ENCODE measurements at regions not wholly inside any gene's neighbourhood (a gene's known extent, or its start where the extent isn't known, plus 50 kb on each side); places are given as distances from the start of the nearest gene placed in this dataset.

GRCh38 chr2:226619707-226620106, 179.9 kb downstream of the IRS1 start:
- Histone ChIP-seq H3K36me3 (no peaks in the 10 kb centered on the region), H3K4me1 (no peaks in the 10 kb centered on the region), H3K27me3 (no peaks in the 10 kb centered on the region), H3K27ac (no peak overlapping the region), H3K4me3 (no peak overlapping the region), H3K9me3 (no peaks in the 10 kb centered on the region)
- intact Hi-C loops (cut with DNase I), result no loop called here
- DNase-seq, result no peak
- 95 to 99% (median 96%) methylated on average over 3 of the region's 3 CpGs for WGBS, 4 donors
- no peak for ATAC-seq
- TF ChIP-seq, protein P1, sequence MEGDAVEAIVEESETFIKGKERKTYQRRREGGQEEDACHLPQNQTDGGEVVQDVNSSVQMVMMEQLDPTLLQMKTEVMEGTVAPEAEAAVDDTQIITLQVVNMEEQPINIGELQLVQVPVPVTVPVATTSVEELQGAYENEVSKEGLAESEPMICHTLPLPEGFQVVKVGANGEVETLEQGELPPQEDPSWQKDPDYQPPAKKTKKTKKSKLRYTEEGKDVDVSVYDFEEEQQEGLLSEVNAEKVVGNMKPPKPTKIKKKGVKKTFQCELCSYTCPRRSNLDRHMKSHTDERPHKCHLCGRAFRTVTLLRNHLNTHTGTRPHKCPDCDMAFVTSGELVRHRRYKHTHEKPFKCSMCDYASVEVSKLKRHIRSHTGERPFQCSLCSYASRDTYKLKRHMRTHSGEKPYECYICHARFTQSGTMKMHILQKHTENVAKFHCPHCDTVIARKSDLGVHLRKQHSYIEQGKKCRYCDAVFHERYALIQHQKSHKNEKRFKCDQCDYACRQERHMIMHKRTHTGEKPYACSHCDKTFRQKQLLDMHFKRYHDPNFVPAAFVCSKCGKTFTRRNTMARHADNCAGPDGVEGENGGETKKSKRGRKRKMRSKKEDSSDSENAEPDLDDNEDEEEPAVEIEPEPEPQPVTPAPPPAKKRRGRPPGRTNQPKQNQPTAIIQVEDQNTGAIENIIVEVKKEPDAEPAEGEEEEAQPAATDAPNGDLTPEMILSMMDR (IDR thresholded peaks at IDR 0.05), result no peak
- no peak for TF ChIP-seq POLR2A (IDR thresholded peaks at IDR 0.05)

DNA sequence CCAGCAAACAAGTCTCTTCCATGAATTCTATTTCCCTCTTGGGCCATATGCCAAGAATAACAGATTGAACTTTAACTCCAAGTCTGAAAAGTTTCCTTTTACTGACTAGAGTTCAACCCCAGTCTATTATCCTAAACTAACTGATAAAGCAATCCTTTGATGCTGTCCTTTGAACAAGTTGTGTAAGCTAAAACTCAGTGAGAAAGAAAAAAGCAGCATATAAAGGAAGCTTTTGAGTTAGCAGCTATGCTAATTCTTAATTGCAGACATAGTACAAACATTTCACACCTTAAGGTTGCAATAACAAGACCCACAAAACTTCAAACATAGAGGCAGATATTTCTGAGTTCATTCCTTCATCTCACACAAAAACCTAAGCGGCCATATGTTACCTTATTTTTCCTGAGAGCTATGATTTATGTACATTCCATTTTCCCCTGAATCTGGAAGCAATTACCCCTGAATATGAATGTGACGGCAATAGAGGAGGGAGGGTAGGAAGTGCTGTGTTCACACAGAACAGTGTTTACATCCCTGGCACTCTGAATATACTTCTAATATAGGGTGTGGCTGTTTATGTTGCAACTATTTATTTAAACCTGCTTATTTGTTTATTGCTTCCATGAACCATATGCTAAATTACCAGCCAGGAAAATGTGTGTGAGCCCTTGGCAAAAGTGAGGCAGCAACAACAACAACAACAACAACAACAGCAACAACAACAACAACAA, 180.6 kb downstream of the IRS1 start:
- H3K27ac ChIP-seq, result no peak overlapping the region
- H3K4me3 ChIP-seq, result no peak overlapping the region
- no peaks in the 10 kb centered on the region for H3K36me3 ChIP-seq
- no peak for ATAC-seq
- H3K9me3 ChIP-seq, result no peaks in the 10 kb centered on the region
- intact Hi-C loops (cut with DNase I), result no loop called here
- no peaks in the 10 kb centered on the region for H3K4me1 ChIP-seq
- TF ChIP-seq, protein P1 (IDR thresholded peaks at IDR 0.05), result no peak
- TF ChIP-seq POLR2A (IDR thresholded peaks at IDR 0.05), result no peak
- no peak for DNase-seq
- H3K27me3 ChIP-seq, result no peaks in the 10 kb centered on the region
- 78 to 85% (median 82%) methylated on average over 2 of the region's 2 CpGs for WGBS, 4 donors

DNA sequence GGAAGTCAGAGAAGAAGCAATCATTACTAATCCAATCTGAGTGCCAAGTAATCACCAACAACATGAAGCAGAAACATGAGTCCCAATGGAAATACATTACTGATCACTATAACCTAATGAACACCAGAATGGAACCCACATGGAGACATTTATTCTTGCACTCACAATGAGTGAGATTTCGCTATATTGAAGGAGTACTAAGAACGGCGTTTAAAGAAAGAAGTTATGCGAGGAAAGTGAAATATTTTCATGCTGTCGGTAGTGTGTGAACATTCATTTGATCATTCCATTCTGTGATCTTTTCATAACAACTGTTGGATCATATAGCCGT, 181.1 kb downstream of the IRS1 start:
- H3K36me3 ChIP-seq, result no peaks in the 10 kb centered on the region
- H3K4me3 ChIP-seq, result no peak overlapping the region
- H3K4me1 ChIP-seq, result no peaks in the 10 kb centered on the region
- TF ChIP-seq, protein P1 (IDR thresholded peaks at IDR 0.05), result no peak
- no peak for TF ChIP-seq POLR2A (IDR thresholded peaks at IDR 0.05)
- no peak overlapping the region for H3K27ac ChIP-seq
- intact Hi-C loops (cut with DNase I), result no loop called here
- DNase-seq (no peak), ATAC-seq (no peak)
- no peaks in the 10 kb centered on the region for H3K9me3 ChIP-seq
- no peaks in the 10 kb centered on the region for H3K27me3 ChIP-seq
- 74 to 79% (median 79%) methylated on average over 6 of the region's 6 CpGs for WGBS, 4 donors

GRCh38 chr2:226615891-226616290, 183.7 kb downstream of the IRS1 start:
- H3K4me3 ChIP-seq, result no peak overlapping the region
- no peaks in the 10 kb centered on the region for H3K27me3 ChIP-seq
- H3K4me1 ChIP-seq, result no peaks in the 10 kb centered on the region
- no peak for TF ChIP-seq POLR2A (IDR thresholded peaks at IDR 0.05)
- TF ChIP-seq, protein P1 (IDR thresholded peaks at IDR 0.05), result no peak
- intact Hi-C loops (cut with DNase I), result no loop called here
- H3K36me3 ChIP-seq, result no peaks in the 10 kb centered on the region
- DNase-seq (no peak), ATAC-seq (no peak)
- no peaks in the 10 kb centered on the region for H3K9me3 ChIP-seq
- H3K27ac ChIP-seq, result no peak overlapping the region
- 37 to 51% (median 46%) methylated on average over 2 of the region's 2 CpGs for WGBS, 4 donors

All from heart left ventricle (tissue), 16 donors.